ENCODE measurements at regions not wholly inside any gene's neighbourhood (a gene's known extent, or its start where the extent isn't known, plus 50 kb on each side); places are given as distances from the start of the nearest gene placed in this dataset.
A peak's percentile ranks its signal among the peaks of the same experiment; 100 is the strongest.

- Histone ChIP-seq H3K9me3 (ENCODE audit: low read depth, low read length) (no peaks in the 10 kb centered on the region), H3K27ac (ENCODE audit: low read depth, low read length) (no peak overlapping the region), H3K27me3 (ENCODE audit: insufficient read depth, low read length) (no peaks in the 10 kb centered on the region), H3K79me2 (ENCODE audit: insufficient read depth, low read length) (no peaks in the 10 kb centered on the region), H3K4me1 (ENCODE audit: insufficient read depth, low read length) (no peaks in the 10 kb centered on the region), H2AFZ (ENCODE audit: low read length) (no peak overlapping the region), H3K4me2 (ENCODE audit: insufficient read depth, low read length) (no peak overlapping the region), H3K36me3 (ENCODE audit: insufficient read depth, low read length) (no peaks in the 10 kb centered on the region), H4K20me1 (ENCODE audit: insufficient read depth, low read length) (no peaks in the 10 kb centered on the region), H3K4me3 (ENCODE audit: insufficient read depth, low read length) (no peak overlapping the region)
- DNase-seq (ENCODE audit: insufficient read length, low spot score, missing footprints) = no peak
- no peak for TF ChIP-seq CTCF (IDR thresholded peaks at IDR 0.05; ENCODE audit: extremely low read depth, low read depth, low read length)
Measured at GRCh38 chr15:38688761-38689160, 124.1 kb upstream of the RASGRP1 start.

- Histone ChIP-seq H3K36me3 (ENCODE audit: insufficient read depth, low read length) (no peaks in the 10 kb centered on the region), H3K4me1 (ENCODE audit: insufficient read depth, low read length) (no peaks in the 10 kb centered on the region), H3K27me3 (ENCODE audit: insufficient read depth, low read length) (no peaks in the 10 kb centered on the region), H3K27ac (ENCODE audit: low read depth, low read length) (no peak overlapping the region), H3K4me3 (ENCODE audit: insufficient read depth, low read length) (no peak overlapping the region), H3K9me3 (ENCODE audit: low read depth, low read length) (no peaks in the 10 kb centered on the region), H3K4me2 (ENCODE audit: insufficient read depth, low read length) (no peak overlapping the region), H4K20me1 (ENCODE audit: insufficient read depth, low read length) (no peaks in the 10 kb centered on the region), H2AFZ (ENCODE audit: low read length) (no peak overlapping the region), H3K79me2 (ENCODE audit: insufficient read depth, low read length) (no peaks in the 10 kb centered on the region)
- no peak for DNase-seq (ENCODE audit: insufficient read length, low spot score, missing footprints)
- no peak for TF ChIP-seq CTCF (IDR thresholded peaks at IDR 0.05; ENCODE audit: extremely low read depth, low read depth, low read length)
Measured at GRCh38 chr15:38689522-38689921, 124.9 kb upstream of the RASGRP1 start.

GRCh38 chr15:38690216-38690615 lies 125.6 kb upstream of the RASGRP1 start:
- Histone ChIP-seq H3K4me1 (ENCODE audit: insufficient read depth, low read length) (no peaks in the 10 kb centered on the region), H3K36me3 (ENCODE audit: insufficient read depth, low read length) (no peaks in the 10 kb centered on the region), H4K20me1 (ENCODE audit: insufficient read depth, low read length) (no peaks in the 10 kb centered on the region), H3K27me3 (ENCODE audit: insufficient read depth, low read length) (no peaks in the 10 kb centered on the region), H2AFZ (ENCODE audit: low read length) (no peak overlapping the region), H3K79me2 (ENCODE audit: insufficient read depth, low read length) (no peaks in the 10 kb centered on the region), H3K4me3 (ENCODE audit: insufficient read depth, low read length) (no peak overlapping the region), H3K4me2 (ENCODE audit: insufficient read depth, low read length) (no peak overlapping the region), H3K27ac (ENCODE audit: low read depth, low read length) (no peak overlapping the region), H3K9me3 (ENCODE audit: low read depth, low read length) (no peaks in the 10 kb centered on the region)
- no peak for DNase-seq (ENCODE audit: insufficient read length, low spot score, missing footprints)
- TF ChIP-seq CTCF (IDR thresholded peaks at IDR 0.05; ENCODE audit: extremely low read depth, low read depth, low read length) = no peak

- peak; percentile 83 for TF ChIP-seq CTCF (IDR thresholded peaks at IDR 0.05; ENCODE audit: extremely low read depth, low read depth, low read length)
- DNase-seq (ENCODE audit: insufficient read length, low spot score, missing footprints) = peak; percentile 52
Measured at GRCh38 chr15:38690719-38691332, 126.2 kb upstream of the RASGRP1 start.

More at GRCh38 chr15:38690719-38691332, 126.2 kb upstream of the RASGRP1 start:
- H4K20me1 ChIP-seq (ENCODE audit: insufficient read depth, low read length) = no peaks in the 10 kb centered on the region
- H3K36me3 ChIP-seq (ENCODE audit: insufficient read depth, low read length) = no peaks in the 10 kb centered on the region
- no peak overlapping the region for H3K4me3 ChIP-seq (ENCODE audit: insufficient read depth, low read length)
- no peaks in the 10 kb centered on the region for H3K79me2 ChIP-seq (ENCODE audit: insufficient read depth, low read length)
- no peaks in the 10 kb centered on the region for H3K4me1 ChIP-seq (ENCODE audit: insufficient read depth, low read length)
- H3K27ac ChIP-seq (ENCODE audit: low read depth, low read length) = no peak overlapping the region
- H2AFZ ChIP-seq (ENCODE audit: low read length) = no peak overlapping the region
- no peaks in the 10 kb centered on the region for H3K9me3 ChIP-seq (ENCODE audit: low read depth, low read length)
- H3K27me3 ChIP-seq (ENCODE audit: insufficient read depth, low read length) = no peaks in the 10 kb centered on the region
- no peak overlapping the region for H3K4me2 ChIP-seq (ENCODE audit: insufficient read depth, low read length)

Measured in osteoblast (primary cell).